ENCODE measurements at regions not wholly inside any gene's neighbourhood (a gene's known extent, or its start where the extent isn't known, plus 50 kb on each side); places are given as distances from the start of the nearest gene placed in this dataset.

DNA sequence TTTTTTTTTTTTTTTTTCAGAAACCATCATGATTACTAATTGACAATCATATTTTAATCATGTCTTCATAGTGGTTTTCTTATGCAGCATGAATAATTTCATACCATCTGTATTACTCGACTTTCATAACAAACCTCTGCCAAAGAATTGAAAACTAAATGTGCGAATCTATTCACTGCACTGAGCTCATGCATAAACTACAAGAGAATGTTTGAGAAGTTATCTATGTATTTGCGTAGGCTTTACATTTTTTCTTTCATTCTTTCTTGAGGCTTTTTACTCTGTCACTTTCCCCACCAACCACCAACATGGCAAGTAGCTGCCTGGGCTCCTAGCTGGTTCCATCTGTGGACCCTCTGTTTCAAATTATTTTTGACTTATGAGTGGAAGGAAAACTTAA lies 1761.0 kb downstream of the STIM2 start:
- Histone ChIP-seq H3K9ac (ENCODE audit: low read length in 5 of 5) (no peak overlapping the region), H3K36me3 (ENCODE audit: control insufficient read depth in 5 of 5, insufficient read depth in 5 of 5, low read length in 5 of 5) (no peaks in the 10 kb centered on the region), H3K27me3 (ENCODE audit: control insufficient read depth in 5 of 5, insufficient read depth in 4 of 5, low read length in 5 of 5) (no peaks in the 10 kb centered on the region), H3K27ac (ENCODE audit: low read depth, low read length) (no peak overlapping the region), H3K9me3 (ENCODE audit: control insufficient read depth in 5 of 5, low read length in 5 of 5) (peaks cover 0 to 3% (median 0%) of the 10 kb centered on the region in 5 donors), H3K4me3 (ENCODE audit: low read depth in 1 of 5, low read length in 5 of 5) (no peak overlapping the region), H3K4me1 (ENCODE audit: control insufficient read depth in 5 of 5, insufficient read depth in 5 of 5, low read length in 5 of 5) (no peaks in the 10 kb centered on the region)

DNA sequence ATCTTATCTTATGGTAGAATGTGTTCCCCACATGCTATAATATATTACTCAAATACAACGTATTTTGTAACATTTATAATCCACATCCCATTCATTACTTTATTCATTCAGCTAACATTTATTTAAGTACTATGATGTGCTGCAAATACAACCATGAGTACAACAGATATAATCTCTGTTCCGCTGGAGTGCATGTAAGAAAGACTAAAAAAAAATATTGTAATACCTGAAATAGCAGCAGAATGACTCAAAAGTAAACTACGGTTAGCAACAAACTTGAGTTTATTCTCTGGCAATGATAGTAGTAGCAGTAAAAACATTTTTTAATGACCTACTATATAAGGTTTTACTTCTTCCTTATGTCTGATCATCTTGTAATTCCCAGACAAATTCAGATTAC lies 1776.3 kb downstream of the STIM2 start:
- Histone ChIP-seq H3K9me3 (ENCODE audit: control insufficient read depth in 5 of 5, low read length in 5 of 5) (no peaks in the 10 kb centered on the region), H3K9ac (ENCODE audit: low read length in 5 of 5) (no peak overlapping the region), H3K4me3 (ENCODE audit: low read depth in 1 of 5, low read length in 5 of 5) (no peak overlapping the region)

DNA sequence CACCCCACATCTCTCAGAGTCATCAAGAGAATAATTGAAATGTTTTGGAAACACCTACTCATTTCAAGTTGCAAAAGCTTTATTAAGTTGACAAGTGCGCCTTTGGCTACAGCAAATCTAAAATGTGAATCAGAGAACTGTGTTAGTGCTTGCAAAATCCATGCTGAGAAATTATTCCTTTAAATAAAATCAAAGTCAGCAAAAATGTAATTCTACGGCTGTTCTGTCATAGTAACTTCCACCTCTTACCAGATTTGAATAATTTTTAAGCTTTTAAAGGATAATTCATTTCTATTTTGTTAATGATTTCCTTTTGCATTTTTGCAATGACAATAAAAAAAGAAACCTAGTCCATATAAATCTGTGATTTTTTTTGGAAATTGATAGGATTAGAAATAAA lies 1779.1 kb downstream of the STIM2 start:
- no peak overlapping the region for H3K9ac ChIP-seq (ENCODE audit: low read length in 5 of 5)

More for the DNA sequence above, 1776.3 kb downstream of the STIM2 start:
- H3K27ac ChIP-seq (ENCODE audit: low read depth, low read length), result no peak overlapping the region
- H3K27me3 ChIP-seq (ENCODE audit: control insufficient read depth in 5 of 5, insufficient read depth in 4 of 5, low read length in 5 of 5), result no peaks in the 10 kb centered on the region
- no peaks in the 10 kb centered on the region for H3K4me1 ChIP-seq (ENCODE audit: control insufficient read depth in 5 of 5, insufficient read depth in 5 of 5, low read length in 5 of 5)
- H3K36me3 ChIP-seq (ENCODE audit: control insufficient read depth in 5 of 5, insufficient read depth in 5 of 5, low read length in 5 of 5), result no peaks in the 10 kb centered on the region

DNA sequence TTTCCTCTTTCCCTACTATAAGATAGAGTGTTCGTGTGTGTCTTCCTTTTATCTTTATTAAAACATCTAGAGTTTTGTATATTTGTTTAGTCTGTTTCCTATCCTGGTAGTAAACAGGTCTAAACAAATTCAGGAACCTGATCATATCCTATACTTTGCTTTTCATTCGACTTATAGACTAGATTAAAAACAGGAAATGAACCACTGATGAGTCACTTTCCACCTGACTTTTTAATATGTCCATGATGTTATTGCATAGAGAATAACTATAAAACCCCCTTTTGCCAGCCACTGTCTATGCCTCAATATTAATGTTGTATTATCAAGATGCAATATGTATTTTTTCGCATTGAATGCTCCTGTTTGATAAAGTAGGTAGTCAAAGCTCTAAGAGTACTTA lies 1794.0 kb downstream of the STIM2 start:
- no peak overlapping the region for H3K4me3 ChIP-seq (ENCODE audit: low read depth in 1 of 5, low read length in 5 of 5)
- H3K27me3 ChIP-seq (ENCODE audit: control insufficient read depth in 5 of 5, insufficient read depth in 4 of 5, low read length in 5 of 5), result no peaks in the 10 kb centered on the region
- H3K27ac ChIP-seq (ENCODE audit: low read depth, low read length), result no peak overlapping the region

More for the DNA sequence above, 1779.1 kb downstream of the STIM2 start:
- Histone ChIP-seq H3K27me3 (ENCODE audit: control insufficient read depth in 5 of 5, insufficient read depth in 4 of 5, low read length in 5 of 5) (no peaks in the 10 kb centered on the region), H3K36me3 (ENCODE audit: control insufficient read depth in 5 of 5, insufficient read depth in 5 of 5, low read length in 5 of 5) (no peaks in the 10 kb centered on the region), H3K4me3 (ENCODE audit: low read depth in 1 of 5, low read length in 5 of 5) (no peak overlapping the region), H3K4me1 (ENCODE audit: control insufficient read depth in 5 of 5, insufficient read depth in 5 of 5, low read length in 5 of 5) (no peaks in the 10 kb centered on the region), H3K27ac (ENCODE audit: low read depth, low read length) (no peak overlapping the region), H3K9me3 (ENCODE audit: control insufficient read depth in 5 of 5, low read length in 5 of 5) (no peaks in the 10 kb centered on the region)

DNA sequence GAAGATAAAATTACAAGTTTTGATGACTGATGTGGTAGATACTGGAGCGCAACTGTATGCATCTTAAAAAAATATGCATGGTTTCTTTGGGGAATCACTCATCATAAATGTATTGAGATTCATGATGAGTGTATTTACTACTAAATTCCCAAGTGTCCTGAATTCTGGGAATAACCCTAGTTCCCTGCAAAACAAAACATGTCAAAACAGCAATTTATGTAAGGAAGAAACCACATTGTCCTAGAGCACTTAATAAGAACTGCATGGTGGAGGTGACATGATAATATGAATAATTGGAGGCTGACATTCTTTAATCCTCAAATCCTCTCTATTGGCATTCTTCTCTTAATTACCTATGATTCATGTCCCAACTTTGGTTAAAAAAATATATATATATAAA lies 1804.7 kb downstream of the STIM2 start:
- Histone ChIP-seq H3K36me3 (ENCODE audit: control insufficient read depth in 5 of 5, insufficient read depth in 5 of 5, low read length in 5 of 5) (no peaks in the 10 kb centered on the region), H3K27me3 (ENCODE audit: control insufficient read depth in 5 of 5, insufficient read depth in 4 of 5, low read length in 5 of 5) (no peaks in the 10 kb centered on the region), H3K9me3 (ENCODE audit: control insufficient read depth in 5 of 5, low read length in 5 of 5) (no peaks in the 10 kb centered on the region), H3K27ac (ENCODE audit: low read depth, low read length) (no peak overlapping the region), H3K9ac (ENCODE audit: low read length in 5 of 5) (no peak overlapping the region), H3K4me3 (ENCODE audit: low read depth in 1 of 5, low read length in 5 of 5) (no peak overlapping the region), H3K4me1 (ENCODE audit: control insufficient read depth in 5 of 5, insufficient read depth in 5 of 5, low read length in 5 of 5) (peaks cover 0 to 6% (median 0%) of the 10 kb centered on the region in 5 donors)

More for the DNA sequence above, 1794.0 kb downstream of the STIM2 start:
- Histone ChIP-seq H3K4me1 (ENCODE audit: control insufficient read depth in 5 of 5, insufficient read depth in 5 of 5, low read length in 5 of 5) (no peaks in the 10 kb centered on the region), H3K9ac (ENCODE audit: low read length in 5 of 5) (no peak overlapping the region), H3K36me3 (ENCODE audit: control insufficient read depth in 5 of 5, insufficient read depth in 5 of 5, low read length in 5 of 5) (no peaks in the 10 kb centered on the region), H3K9me3 (ENCODE audit: control insufficient read depth in 5 of 5, low read length in 5 of 5) (peaks cover 0 to 4% (median 0%) of the 10 kb centered on the region in 5 donors)

DNA sequence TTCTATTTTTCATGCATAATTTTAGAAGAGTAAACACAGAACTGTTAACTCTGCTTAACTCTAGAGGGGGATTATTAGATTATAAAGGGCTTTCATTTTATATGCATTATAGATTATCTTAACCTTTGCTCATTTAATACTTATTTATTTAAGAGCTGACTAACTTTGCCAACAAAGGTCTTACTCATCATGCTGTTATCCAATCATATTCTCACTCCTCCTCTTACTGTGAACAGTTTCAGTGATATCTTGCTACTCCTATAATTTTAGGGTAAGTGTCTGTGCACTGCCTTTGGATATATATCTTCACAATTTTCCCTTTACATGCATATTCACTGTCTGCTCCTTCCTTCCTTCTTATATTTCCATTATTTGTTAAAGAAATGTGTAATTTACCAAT lies 1814.9 kb downstream of the STIM2 start:
- H3K9ac ChIP-seq (ENCODE audit: low read length in 5 of 5), result no peak overlapping the region
- no peaks in the 10 kb centered on the region for H3K4me1 ChIP-seq (ENCODE audit: control insufficient read depth in 5 of 5, insufficient read depth in 5 of 5, low read length in 5 of 5)
- no peak overlapping the region for H3K27ac ChIP-seq (ENCODE audit: low read depth, low read length)
- H3K36me3 ChIP-seq (ENCODE audit: control insufficient read depth in 5 of 5, insufficient read depth in 5 of 5, low read length in 5 of 5), result no peaks in the 10 kb centered on the region
- no peak overlapping the region for H3K4me3 ChIP-seq (ENCODE audit: low read depth in 1 of 5, low read length in 5 of 5)
- H3K27me3 ChIP-seq (ENCODE audit: control insufficient read depth in 5 of 5, insufficient read depth in 4 of 5, low read length in 5 of 5), result no peaks in the 10 kb centered on the region
- no peaks in the 10 kb centered on the region for H3K9me3 ChIP-seq (ENCODE audit: control insufficient read depth in 5 of 5, low read length in 5 of 5)

DNA sequence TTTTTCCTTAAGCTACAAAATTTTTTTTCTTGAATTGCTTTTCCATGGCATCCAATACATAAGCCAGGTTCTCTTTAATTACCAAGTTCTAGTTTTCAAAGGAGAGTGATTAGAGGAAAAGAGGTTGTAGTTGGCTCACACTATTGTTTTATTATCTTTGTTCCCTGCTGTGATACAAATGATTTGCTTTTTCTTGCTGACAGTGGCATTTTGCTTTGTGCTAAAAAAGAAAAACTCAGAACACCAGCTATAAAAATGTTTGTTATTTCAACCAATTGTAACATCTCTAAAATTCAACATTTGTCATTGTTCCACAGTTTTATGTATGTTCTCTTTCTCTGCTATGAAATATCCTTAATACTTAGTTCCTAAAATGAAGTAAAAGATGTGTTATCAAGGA lies 1817.2 kb downstream of the STIM2 start:
- H3K27me3 ChIP-seq (ENCODE audit: control insufficient read depth in 5 of 5, insufficient read depth in 4 of 5, low read length in 5 of 5), result no peaks in the 10 kb centered on the region
- H3K36me3 ChIP-seq (ENCODE audit: control insufficient read depth in 5 of 5, insufficient read depth in 5 of 5, low read length in 5 of 5), result no peaks in the 10 kb centered on the region
- no peak overlapping the region for H3K4me3 ChIP-seq (ENCODE audit: low read depth in 1 of 5, low read length in 5 of 5)
- H3K27ac ChIP-seq (ENCODE audit: low read depth, low read length), result no peak overlapping the region
- H3K9ac ChIP-seq (ENCODE audit: low read length in 5 of 5), result no peak overlapping the region
- H3K9me3 ChIP-seq (ENCODE audit: control insufficient read depth in 5 of 5, low read length in 5 of 5), result no peaks in the 10 kb centered on the region
- no peaks in the 10 kb centered on the region for H3K4me1 ChIP-seq (ENCODE audit: control insufficient read depth in 5 of 5, insufficient read depth in 5 of 5, low read length in 5 of 5)

DNA sequence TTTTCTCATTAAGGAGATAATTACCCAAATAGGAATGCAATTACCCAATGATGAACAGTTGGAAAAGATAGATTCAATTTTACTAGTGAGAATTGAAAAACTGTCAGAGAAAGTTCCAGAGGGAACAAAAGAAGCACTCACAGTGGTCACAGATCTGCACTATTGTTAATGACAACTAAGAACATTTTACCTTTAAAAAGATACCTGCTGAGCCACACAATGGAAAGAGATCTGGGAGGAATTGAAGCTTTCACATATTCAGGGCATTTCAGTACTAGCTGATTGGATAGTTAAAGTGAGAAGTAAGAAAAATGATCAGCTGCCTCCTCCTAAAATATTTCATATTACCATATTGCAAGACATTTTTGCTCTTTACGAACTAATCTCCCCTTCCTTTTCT lies 1822.2 kb downstream of the STIM2 start:
- H3K36me3 ChIP-seq (ENCODE audit: control insufficient read depth in 5 of 5, insufficient read depth in 5 of 5, low read length in 5 of 5), result no peaks in the 10 kb centered on the region
- no peak overlapping the region for H3K4me3 ChIP-seq (ENCODE audit: low read depth in 1 of 5, low read length in 5 of 5)
- no peaks in the 10 kb centered on the region for H3K9me3 ChIP-seq (ENCODE audit: control insufficient read depth in 5 of 5, low read length in 5 of 5)
- no peaks in the 10 kb centered on the region for H3K4me1 ChIP-seq (ENCODE audit: control insufficient read depth in 5 of 5, insufficient read depth in 5 of 5, low read length in 5 of 5)
- H3K27me3 ChIP-seq (ENCODE audit: control insufficient read depth in 5 of 5, insufficient read depth in 4 of 5, low read length in 5 of 5), result no peaks in the 10 kb centered on the region
- no peak overlapping the region for H3K9ac ChIP-seq (ENCODE audit: low read length in 5 of 5)
- H3K27ac ChIP-seq (ENCODE audit: low read depth, low read length), result no peak overlapping the region

DNA sequence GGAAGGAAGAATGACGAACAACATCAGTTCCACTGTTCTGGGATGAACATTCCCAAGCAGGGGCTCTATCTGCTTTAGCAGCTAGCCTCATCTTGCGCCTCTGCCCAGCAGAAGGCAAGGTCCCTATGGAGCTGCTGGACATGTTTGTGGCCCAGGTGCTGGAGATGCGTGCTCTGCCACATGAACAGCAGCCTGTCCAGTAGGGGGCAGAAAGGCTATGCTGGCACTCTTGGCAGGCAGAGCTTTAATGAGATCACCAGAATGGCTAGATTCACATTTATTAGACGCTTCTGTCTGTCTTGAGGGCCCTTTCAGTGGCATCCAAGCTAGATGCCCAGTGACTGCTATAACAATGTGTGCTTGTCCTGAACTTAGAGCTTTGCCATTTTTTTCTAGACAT lies 1826.0 kb downstream of the STIM2 start:
- H3K9ac ChIP-seq (ENCODE audit: low read length in 5 of 5), result no peak overlapping the region
- H3K27me3 ChIP-seq (ENCODE audit: control insufficient read depth in 5 of 5, insufficient read depth in 4 of 5, low read length in 5 of 5), result no peaks in the 10 kb centered on the region
- H3K4me3 ChIP-seq (ENCODE audit: low read depth in 1 of 5, low read length in 5 of 5), result no peak overlapping the region
- no peaks in the 10 kb centered on the region for H3K36me3 ChIP-seq (ENCODE audit: control insufficient read depth in 5 of 5, insufficient read depth in 5 of 5, low read length in 5 of 5)
- no peaks in the 10 kb centered on the region for H3K9me3 ChIP-seq (ENCODE audit: control insufficient read depth in 5 of 5, low read length in 5 of 5)
- H3K27ac ChIP-seq (ENCODE audit: low read depth, low read length), result no peak overlapping the region
- H3K4me1 ChIP-seq (ENCODE audit: control insufficient read depth in 5 of 5, insufficient read depth in 5 of 5, low read length in 5 of 5), result no peaks in the 10 kb centered on the region

DNA sequence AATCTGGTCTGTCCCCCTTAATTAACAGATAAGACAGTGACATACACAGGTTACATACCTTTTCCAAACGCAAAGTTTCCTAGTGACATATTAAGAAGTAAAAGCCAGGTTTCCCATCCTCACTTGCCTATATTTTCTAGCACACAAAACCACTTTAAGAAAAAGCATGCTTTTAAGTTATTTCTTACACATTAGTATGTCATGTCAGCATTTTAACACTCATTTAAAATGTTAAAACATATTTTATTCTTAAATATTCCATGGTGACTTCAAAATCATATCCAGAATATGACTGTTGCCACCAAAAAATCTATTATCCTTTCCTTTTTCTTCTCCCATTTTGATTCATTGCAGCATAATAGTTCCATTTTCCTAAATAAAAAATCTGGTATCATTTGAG lies 1830.2 kb downstream of the STIM2 start:
- Histone ChIP-seq H3K27ac (ENCODE audit: low read depth, low read length) (no peak overlapping the region), H3K9me3 (ENCODE audit: control insufficient read depth in 5 of 5, low read length in 5 of 5) (no peaks in the 10 kb centered on the region), H3K4me1 (ENCODE audit: control insufficient read depth in 5 of 5, insufficient read depth in 5 of 5, low read length in 5 of 5) (no peaks in the 10 kb centered on the region), H3K4me3 (ENCODE audit: low read depth in 1 of 5, low read length in 5 of 5) (no peak overlapping the region), H3K36me3 (ENCODE audit: control insufficient read depth in 5 of 5, insufficient read depth in 5 of 5, low read length in 5 of 5) (no peaks in the 10 kb centered on the region), H3K9ac (ENCODE audit: low read length in 5 of 5) (no peak overlapping the region), H3K27me3 (ENCODE audit: control insufficient read depth in 5 of 5, insufficient read depth in 4 of 5, low read length in 5 of 5) (no peaks in the 10 kb centered on the region)

DNA sequence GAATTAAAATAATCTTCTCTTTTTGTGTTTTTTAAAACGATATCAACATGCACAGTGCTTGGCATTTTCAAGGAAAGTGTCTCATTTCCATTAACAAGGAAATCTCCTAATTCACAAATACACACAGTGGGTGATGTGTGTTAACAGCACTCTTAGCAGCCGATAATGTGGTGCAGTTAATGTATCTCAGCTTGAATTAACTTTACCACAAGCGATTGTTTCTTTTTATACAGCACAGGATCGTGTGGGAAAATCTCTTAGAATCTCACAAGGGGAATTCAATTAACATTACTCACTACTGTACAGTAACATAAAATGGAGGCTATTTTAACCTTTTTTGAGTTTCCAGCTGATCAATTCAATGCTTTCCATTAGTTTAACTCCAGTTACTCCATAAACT lies 1841.9 kb downstream of the STIM2 start:
- Histone ChIP-seq H3K4me3 (ENCODE audit: low read depth in 1 of 5, low read length in 5 of 5) (no peak overlapping the region), H3K9ac (ENCODE audit: low read length in 5 of 5) (no peak overlapping the region), H3K36me3 (ENCODE audit: control insufficient read depth in 5 of 5, insufficient read depth in 5 of 5, low read length in 5 of 5) (no peaks in the 10 kb centered on the region), H3K27ac (ENCODE audit: low read depth, low read length) (no peak overlapping the region), H3K9me3 (ENCODE audit: control insufficient read depth in 5 of 5, low read length in 5 of 5) (no peaks in the 10 kb centered on the region), H3K4me1 (ENCODE audit: control insufficient read depth in 5 of 5, insufficient read depth in 5 of 5, low read length in 5 of 5) (no peaks in the 10 kb centered on the region), H3K27me3 (ENCODE audit: control insufficient read depth in 5 of 5, insufficient read depth in 4 of 5, low read length in 5 of 5) (no peaks in the 10 kb centered on the region)
